ENCODE measurements at regions not wholly inside any gene's neighbourhood (a gene's known extent, or its start where the extent isn't known, plus 50 kb on each side); places are given as distances from the start of the nearest gene placed in this dataset.

- TF ChIP-seq CTCF (IDR thresholded peaks at IDR 0.05) = no peak
- TF ChIP-seq POLR2A (IDR thresholded peaks at IDR 0.05; ENCODE audit: low read depth) = no peak
- TF ChIP-seq EP300 (IDR thresholded peaks at IDR 0.05) = no peak
- TF ChIP-seq POLR2AphosphoS5 (IDR thresholded peaks at IDR 0.05) = no peak
These were observed 271.2 kb downstream of the ZEB1 start for GRCh38 chr10:31590023-31590800.

Measured in esophagus muscularis mucosa (tissue), 4 donors.